Loucy (cell line): ENCODE measurements at regions not wholly inside any gene's neighbourhood (a gene's known extent, or its start where the extent isn't known, plus 50 kb on each side); places are given as distances from the start of the nearest gene placed in this dataset.

Experiments
- H2AFZ ChIP-seq: fragments of 200-600 bp; sonication (generic); 2 replicates; pipeline ENCODE4 v1.6.0; 2016; ENCODE audit warnings: antibody characterized with exemption, mild to moderate bottlenecking, low read length, moderate library complexity
- H3F3A ChIP-seq: fragments of 200-600 bp; 2 replicates; pipeline ENCODE4 v1.6.0; 2016; ENCODE audit warnings: antibody characterized with exemption, low read depth, mild to moderate bottlenecking
- H3K27me3 ChIP-seq: fragments of 200-600 bp; sonication (generic); 2 replicates; pipeline ENCODE4 v1.6.1; 2014; ENCODE audit warnings: low read length, mild to moderate bottlenecking; ENCODE audit not compliant: insufficient read depth, poor library complexity, severe bottlenecking
- H3K36me3 ChIP-seq: fragments of 200-600 bp; sonication (generic); 2 replicates; pipeline ENCODE4 v1.6.1; 2016; ENCODE audit warnings: low read length; ENCODE audit not compliant: insufficient read depth
- H3K4me1 ChIP-seq: fragments of 200-600 bp; sonication (generic); 2 replicates; pipeline ENCODE4 v1.5.1; 2014; ENCODE audit warnings: low read length, mild to moderate bottlenecking; ENCODE audit not compliant: insufficient read depth, poor library complexity, severe bottlenecking
- H3K4me2 ChIP-seq: fragments of 200-600 bp; sonication (generic); 2 replicates; pipeline ENCODE4 v1.6.0; 2014; ENCODE audit warnings: antibody characterized with exemption, low read length, low read depth, mild to moderate bottlenecking; ENCODE audit not compliant: poor library complexity, severe bottlenecking
- H3K4me3 ChIP-seq: fragments of 200-600 bp; sonication (generic); 2 replicates; pipeline ENCODE4 v1.5.1; 2014; ENCODE audit warnings: low read length, mild to moderate bottlenecking, mixed read lengths; ENCODE audit not compliant: poor library complexity, severe bottlenecking
- H3K79me2 ChIP-seq: fragments of 200-600 bp; sonication (generic); 2 replicates; pipeline ENCODE4 v1.6.1; 2014; ENCODE audit warnings: low read length; ENCODE audit not compliant: insufficient read depth
- H3K9ac ChIP-seq: fragments of 200-600 bp; sonication (generic); 2 replicates; pipeline ENCODE4 v1.6.0; 2014; ENCODE audit warnings: mild to moderate bottlenecking, low read depth, low read length, moderate library complexity; ENCODE audit not compliant: poor library complexity, severe bottlenecking
- H3K9me2 ChIP-seq: fragments of 200-600 bp; sonication (generic); replicated peaks from 2 replicates; pipeline ENCODE4 v1.6.1; 2016; ENCODE audit warnings: low read depth, low read length, mixed read lengths
- H3K9me3 ChIP-seq: fragments of 200-600 bp; sonication (generic); 2 replicates; pipeline ENCODE4 v1.6.1; 2014; ENCODE audit warnings: mild to moderate bottlenecking, antibody characterized with exemption, low read length, low read depth; ENCODE audit not compliant: insufficient read depth
- H4K20me1 ChIP-seq: fragments of 200-600 bp; sonication (generic); 2 replicates; pipeline ENCODE4 v1.6.0; 2014; ENCODE audit warnings: antibody characterized with exemption, low read length, mild to moderate bottlenecking; ENCODE audit not compliant: insufficient read depth, poor library complexity, severe bottlenecking
- CTCF ChIP-seq: fragments of 200-600 bp; sonication (generic); conservative IDR thresholded peaks from 2 replicates; pipeline ENCODE4 v1.5.1; 2014; ENCODE audit warnings: mild to moderate bottlenecking, antibody characterized with exemption, low read length
- EZH2phosphoT487 ChIP-seq: fragments of 200-600 bp; IDR thresholded peaks from 2 replicates; pipeline ENCODE4 v1.6.1; 2018; ENCODE audit warnings: antibody characterized with exemption, mild to moderate bottlenecking, moderate library complexity, borderline replicate concordance

GRCh38 chr1:87169263-87169910 lies 159.3 kb upstream of the LMO4 start:
- H2AFZ ChIP-seq, result no peak overlapping the region

GRCh38 chr1:87170157-87170556 lies 158.5 kb upstream of the LMO4 start:
- no peaks in the 10 kb centered on the region for H3K79me2 ChIP-seq
- H3F3A ChIP-seq, result no peaks in the 10 kb centered on the region
- H3K27me3 ChIP-seq, result no peaks in the 10 kb centered on the region
- no peaks in the 10 kb centered on the region for H3K9me3 ChIP-seq
- H3K36me3 ChIP-seq, result no peaks in the 10 kb centered on the region
- H3K9me2 ChIP-seq, result no peaks in the 10 kb centered on the region
- no peaks in the 10 kb centered on the region for H3K4me1 ChIP-seq
- no peak overlapping the region for H3K9ac ChIP-seq
- no peak overlapping the region for H3K4me3 ChIP-seq
- H3K4me2 ChIP-seq, result no peak overlapping the region
- H2AFZ ChIP-seq, result no peak overlapping the region
- no peak for TF ChIP-seq EZH2phosphoT487
- TF ChIP-seq CTCF, result no peak
- no peaks in the 10 kb centered on the region for H4K20me1 ChIP-seq

More at GRCh38 chr1:87169263-87169910, 159.3 kb upstream of the LMO4 start:
- Histone ChIP-seq H3K36me3 (no peaks in the 10 kb centered on the region), H4K20me1 (no peaks in the 10 kb centered on the region), H3K4me2 (no peak overlapping the region), H3K4me1 (no peaks in the 10 kb centered on the region), H3K4me3 (no peak overlapping the region), H3K9me3 (no peaks in the 10 kb centered on the region), H3K27me3 (no peaks in the 10 kb centered on the region), H3K79me2 (no peaks in the 10 kb centered on the region), H3K9me2 (no peaks in the 10 kb centered on the region), H3K9ac (no peak overlapping the region), H3F3A (no peaks in the 10 kb centered on the region)
- TF ChIP-seq EZH2phosphoT487 (no peak), CTCF (no peak)

GRCh38 chr1:87170931-87171598 lies 157.6 kb upstream of the LMO4 start:
- H2AFZ ChIP-seq, result no peak overlapping the region
- no peak overlapping the region for H3K4me2 ChIP-seq
- H3K79me2 ChIP-seq, result no peaks in the 10 kb centered on the region
- H3K27me3 ChIP-seq, result no peaks in the 10 kb centered on the region
- no peaks in the 10 kb centered on the region for H3F3A ChIP-seq
- no peaks in the 10 kb centered on the region for H3K4me1 ChIP-seq
- H3K9me2 ChIP-seq, result no peaks in the 10 kb centered on the region
- no peaks in the 10 kb centered on the region for H4K20me1 ChIP-seq
- H3K9ac ChIP-seq, result no peak overlapping the region
- no peak overlapping the region for H3K4me3 ChIP-seq
- H3K36me3 ChIP-seq, result no peaks in the 10 kb centered on the region
- TF ChIP-seq CTCF (no peak), EZH2phosphoT487 (no peak)
- H3K9me3 ChIP-seq, result no peaks in the 10 kb centered on the region
